Endometrium (tissue), 2 donors: ENCODE measurements at regions not wholly inside any gene's neighbourhood (a gene's known extent, or its start where the extent isn't known, plus 50 kb on each side); places are given as distances from the start of the nearest gene placed in this dataset.
"Not testable (repeated sequence)": the region's sequence is repeated elsewhere in the genome, so short reads cannot be mapped to it uniquely, and the experiment has no call there.

Experiments
- FAIRE-seq: peaks from 2 replicates; lab custom pipeline; 2012; peaks lifted over from hg19 to GRCh38; lab: Jason Lieb, UNC
- donor health status: control.
- donor health status: control.

- no peak for FAIRE-seq
Measured at GRCh38 chr2:2742726-2743125, 411.7 kb upstream of the MYT1L start.

- FAIRE-seq = no peak
Measured at GRCh38 chr2:2740238-2740775, 409.2 kb upstream of the MYT1L start.

GRCh38 chr2:2739231-2739795 lies 408.2 kb upstream of the MYT1L start:
- FAIRE-seq = no peak

DNA sequence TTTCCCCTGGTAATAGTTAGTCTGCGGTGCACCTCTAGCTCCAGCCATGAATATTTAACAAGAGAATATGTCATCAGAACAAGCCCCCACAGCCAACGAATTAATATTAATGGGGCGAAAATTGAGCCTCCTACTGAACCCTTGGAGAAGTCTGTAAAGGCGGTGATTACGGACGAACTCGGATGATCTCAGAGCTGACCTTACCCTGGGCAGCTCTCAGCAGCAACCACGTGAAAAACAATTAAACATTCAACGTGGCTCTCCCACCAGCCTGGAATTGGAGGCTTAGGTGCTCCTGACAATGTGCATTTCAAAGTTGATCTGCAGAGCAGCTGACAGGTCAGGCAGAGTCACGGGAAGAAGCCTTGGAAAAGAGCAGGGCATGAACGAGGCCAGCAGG lies 407.6 kb upstream of the MYT1L start:
- FAIRE-seq = no peak

DNA sequence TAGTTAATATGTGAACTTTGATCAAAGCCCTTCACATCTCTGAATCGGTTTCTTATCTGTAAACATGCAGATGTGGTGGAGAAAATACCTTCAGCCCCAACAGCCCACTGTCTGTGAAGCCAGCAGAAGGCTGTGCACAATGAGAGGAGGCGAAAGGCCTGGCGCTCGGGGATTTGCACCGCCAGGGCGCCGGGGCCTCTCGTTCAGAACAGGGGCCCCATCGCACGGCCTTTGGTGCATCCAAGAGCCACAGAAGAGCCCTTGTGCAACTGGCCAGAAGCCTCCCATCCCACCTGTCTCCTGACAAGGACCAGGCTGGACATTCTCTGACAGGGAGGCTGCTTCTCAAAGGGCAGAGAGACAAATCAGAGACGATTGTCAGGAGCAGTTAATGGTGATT lies 407.2 kb upstream of the MYT1L start:
- no peak for FAIRE-seq

DNA sequence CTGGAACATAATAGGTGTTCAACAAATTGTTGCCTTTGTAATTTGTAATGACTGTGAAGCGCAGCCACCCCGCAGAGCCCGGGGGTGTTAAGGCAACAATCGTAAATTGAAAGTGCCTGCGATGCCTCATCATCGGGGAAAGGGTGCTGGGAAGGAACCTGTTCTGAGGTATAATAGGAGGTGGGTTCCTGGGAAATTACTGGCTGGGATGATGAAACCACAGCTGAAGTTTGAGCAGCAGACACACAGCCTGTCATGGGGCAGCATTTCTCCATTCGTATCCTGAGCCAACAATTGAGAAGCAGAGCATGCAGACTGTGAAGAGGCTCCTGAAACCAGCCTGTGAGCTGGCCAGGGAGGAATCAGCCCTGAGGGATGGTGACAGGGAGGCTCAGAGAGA lies 404.0 kb upstream of the MYT1L start:
- no peak for FAIRE-seq

DNA sequence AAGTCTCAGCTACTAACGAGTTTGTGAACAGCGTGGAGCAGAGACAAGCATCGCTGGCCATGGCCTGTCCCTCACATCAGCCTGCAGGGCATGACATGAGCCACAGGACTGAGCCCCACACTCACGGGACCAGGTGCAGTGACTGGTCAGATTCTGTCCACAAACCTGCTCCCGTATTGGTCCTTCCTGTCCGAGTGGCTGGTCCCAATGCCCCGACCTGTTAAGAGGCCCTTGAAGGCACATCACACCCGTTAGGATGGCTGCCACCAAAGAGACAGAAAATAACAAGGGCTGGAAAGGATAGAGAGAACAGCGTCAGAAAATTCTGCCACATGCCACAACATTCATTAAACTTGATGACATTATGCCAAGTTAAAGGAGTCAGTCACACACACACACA lies 403.2 kb upstream of the MYT1L start:
- FAIRE-seq = no peak

GRCh38 chr2:2733818-2734217 lies 402.7 kb upstream of the MYT1L start:
- no peak for FAIRE-seq

- FAIRE-seq = no peak
Measured at GRCh38 chr2:2732331-2733119, 401.4 kb upstream of the MYT1L start.

DNA sequence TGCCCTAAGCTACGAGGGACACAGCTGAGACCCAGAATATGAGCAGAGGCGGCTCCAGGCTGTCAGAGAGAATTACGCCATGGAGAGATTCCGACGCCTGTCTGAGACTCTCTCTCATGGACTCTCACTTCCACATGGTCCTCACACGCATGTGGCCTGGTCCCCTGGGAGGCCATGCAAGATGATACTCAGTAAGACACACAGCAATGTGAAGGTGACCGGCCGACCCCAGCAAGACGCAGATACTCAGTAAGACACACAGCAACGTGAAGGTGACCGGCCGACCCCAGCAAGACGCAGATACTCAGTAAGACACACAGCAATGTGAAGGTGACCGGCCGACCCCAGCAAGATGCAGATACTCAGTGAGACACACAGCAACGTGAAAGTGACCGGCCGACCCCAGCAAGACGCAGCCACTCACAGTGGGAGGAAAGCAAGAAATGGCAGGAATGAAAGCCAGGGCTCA lies 400.8 kb upstream of the MYT1L start:
- no peak for FAIRE-seq

GRCh38 chr2:2731101-2731815 lies 400.2 kb upstream of the MYT1L start:
- FAIRE-seq = no peak

- FAIRE-seq = no peak
Measured at GRCh38 chr2:2730301-2730833, 399.3 kb upstream of the MYT1L start.

- no peak for FAIRE-seq
Measured at GRCh38 chr2:2729246-2729645, 398.2 kb upstream of the MYT1L start.

DNA sequence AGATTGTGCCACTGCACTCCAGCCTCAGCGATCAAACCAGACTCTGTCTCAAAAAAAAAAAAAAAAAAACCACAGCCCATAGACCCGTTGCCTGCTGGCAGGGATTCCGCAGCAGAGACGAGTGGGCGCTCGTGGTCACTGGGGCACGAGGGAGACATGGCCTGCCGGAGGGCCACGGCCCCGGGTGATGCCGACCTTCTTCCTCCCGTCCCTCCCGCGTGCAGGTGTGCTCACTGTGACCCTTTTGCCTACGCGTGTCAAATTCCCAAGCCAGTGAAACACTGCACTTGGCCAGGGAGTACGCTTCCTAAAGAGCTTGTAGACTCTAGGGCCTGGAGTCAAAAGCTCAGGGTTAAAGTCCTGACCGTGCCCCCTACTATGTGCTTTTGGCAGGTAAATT lies 397.6 kb upstream of the MYT1L start:
- no peak for FAIRE-seq

- no peak for FAIRE-seq
Measured at GRCh38 chr2:2727876-2728511, 396.9 kb upstream of the MYT1L start.

DNA sequence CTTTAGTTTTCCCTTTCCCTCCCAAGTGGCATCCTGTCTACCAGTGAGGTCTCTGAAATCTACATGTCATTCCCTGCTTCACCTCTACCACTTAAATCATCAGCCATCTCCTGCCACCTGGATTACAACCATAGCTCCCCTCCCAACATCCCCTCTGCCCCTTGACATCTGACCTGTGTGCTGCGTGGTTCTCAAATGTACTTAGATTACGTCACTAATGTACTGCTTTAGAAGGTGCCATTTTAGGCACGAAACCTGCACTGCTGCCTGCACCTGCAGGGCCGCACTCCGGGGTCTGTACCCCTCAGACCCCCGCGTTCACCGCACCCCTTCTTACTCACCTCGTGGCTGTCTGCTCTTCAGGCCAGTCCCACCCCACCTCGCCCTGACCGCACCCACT lies 395.1 kb upstream of the MYT1L start:
- FAIRE-seq = no peak

GRCh38 chr2:2723064-2723463 lies 392.0 kb upstream of the MYT1L start:
- no peak for FAIRE-seq

DNA sequence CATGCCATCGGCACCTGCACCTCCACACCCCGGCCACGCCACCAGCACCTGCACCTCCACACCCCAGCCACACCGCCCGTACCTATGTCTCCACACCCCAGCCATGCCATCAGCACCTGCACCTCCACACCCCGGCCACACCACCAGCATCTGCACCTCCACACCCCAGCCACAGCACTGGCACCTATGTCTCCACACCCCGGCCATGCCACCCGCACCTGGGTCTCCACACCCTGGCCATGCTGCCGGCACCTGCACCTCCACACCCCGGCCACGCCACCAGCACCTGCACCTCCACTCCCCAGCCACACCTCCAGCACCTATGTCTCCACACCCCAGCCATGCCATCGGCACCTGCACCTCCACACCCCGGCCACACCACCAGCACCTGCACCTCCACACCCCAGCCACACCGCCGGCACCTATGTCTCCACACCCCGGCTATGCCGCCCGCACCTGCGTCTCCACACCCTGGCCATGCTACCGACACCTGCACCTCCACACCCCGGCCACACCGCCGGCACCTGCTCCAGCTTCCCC lies 390.3 kb upstream of the MYT1L start:
- FAIRE-seq = no peak

GRCh38 chr2:2720806-2721205 lies 389.7 kb upstream of the MYT1L start:
- FAIRE-seq = not testable (repeated sequence)

GRCh38 chr2:2720351-2720750 lies 389.3 kb upstream of the MYT1L start:
- no peak for FAIRE-seq

DNA sequence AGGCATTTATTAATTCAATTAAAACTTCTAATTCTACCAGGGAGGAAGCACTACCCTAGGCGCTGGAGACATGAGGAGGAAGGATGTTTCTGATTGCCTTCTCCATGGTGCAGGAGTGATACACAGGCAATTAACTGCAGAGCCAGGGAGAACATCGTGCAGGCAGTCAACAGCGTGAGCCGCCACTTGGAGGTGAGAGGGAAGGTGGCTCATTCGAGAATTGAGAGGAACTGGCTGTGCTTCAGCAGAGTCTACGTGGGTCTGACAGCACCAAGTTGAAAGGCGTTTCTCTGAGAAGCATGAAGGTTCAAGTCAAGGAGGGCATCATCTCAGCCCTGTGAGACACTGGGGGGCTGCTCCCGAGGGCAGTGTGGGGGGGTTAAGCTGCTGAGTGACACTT lies 388.7 kb upstream of the MYT1L start:
- FAIRE-seq = no peak

DNA sequence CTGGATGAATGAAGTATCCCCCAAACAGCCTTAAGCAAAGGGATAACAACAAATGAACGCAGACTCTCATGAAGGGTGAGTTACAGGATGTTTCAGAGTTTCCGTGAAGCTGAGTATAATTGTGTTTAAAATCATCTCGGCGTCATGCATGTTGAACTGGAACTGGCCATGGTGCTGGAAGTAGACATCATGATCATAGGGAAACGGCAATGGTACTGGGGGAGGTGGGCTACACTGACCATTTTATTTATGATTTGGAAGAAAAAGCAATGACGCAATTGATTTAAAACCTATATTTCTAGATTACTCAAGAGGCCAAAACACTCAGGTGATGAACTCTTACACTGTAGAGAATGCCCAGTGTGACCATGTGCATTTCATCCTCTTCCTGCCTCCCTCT lies 387.9 kb upstream of the MYT1L start:
- no peak for FAIRE-seq
